ENCODE measurements at regions not wholly inside any gene's neighbourhood (a gene's known extent, or its start where the extent isn't known, plus 50 kb on each side); places are given as distances from the start of the nearest gene placed in this dataset.
"Not testable (repeated sequence)": the region's sequence is repeated elsewhere in the genome, so short reads cannot be mapped to it uniquely, and the experiment has no call there.

DNA sequence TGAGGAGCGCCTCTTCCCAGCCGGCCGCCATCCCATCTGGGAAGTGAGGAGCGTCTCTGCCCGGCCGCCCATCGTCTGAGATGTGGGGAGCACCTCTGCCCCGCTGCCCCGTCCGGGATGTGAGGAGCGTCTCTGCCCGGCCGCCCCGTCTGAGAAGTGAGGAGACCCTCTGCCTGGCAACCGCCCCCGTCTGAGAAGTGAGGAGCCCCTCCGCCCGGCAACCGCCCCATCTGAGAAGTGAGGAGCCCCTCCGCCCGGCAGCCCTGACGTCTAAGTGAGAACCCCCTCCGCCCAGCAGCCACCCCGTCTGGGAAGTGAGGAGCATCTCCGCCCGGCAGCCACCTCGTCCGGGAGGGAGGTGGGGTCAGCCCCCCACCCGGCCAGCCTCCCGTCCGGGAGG is 319.9 kb upstream of the EPHA4 start:
- 87 to 92% methylated on average over 3 to 9 of the region's 31 CpGs for WGBS, 2 experiments (ENCODE audit: insufficient coverage in 2 of 2)
- not testable (repeated sequence) for H3K9me3 ChIP-seq (ENCODE audit: control insufficient read depth, low read length); H3K4me3 ChIP-seq (ENCODE audit: extremely low read depth, insufficient read depth, low read length, poor library complexity, severe bottlenecking); H3K27ac ChIP-seq (ENCODE audit: low read depth, low read length, severe bottlenecking); H3K4me1 ChIP-seq (ENCODE audit: control insufficient read depth, insufficient read depth, low read length, poor library complexity, severe bottlenecking); H3K36me3 ChIP-seq (ENCODE audit: control insufficient read depth, insufficient read depth, low read length)

DNA sequence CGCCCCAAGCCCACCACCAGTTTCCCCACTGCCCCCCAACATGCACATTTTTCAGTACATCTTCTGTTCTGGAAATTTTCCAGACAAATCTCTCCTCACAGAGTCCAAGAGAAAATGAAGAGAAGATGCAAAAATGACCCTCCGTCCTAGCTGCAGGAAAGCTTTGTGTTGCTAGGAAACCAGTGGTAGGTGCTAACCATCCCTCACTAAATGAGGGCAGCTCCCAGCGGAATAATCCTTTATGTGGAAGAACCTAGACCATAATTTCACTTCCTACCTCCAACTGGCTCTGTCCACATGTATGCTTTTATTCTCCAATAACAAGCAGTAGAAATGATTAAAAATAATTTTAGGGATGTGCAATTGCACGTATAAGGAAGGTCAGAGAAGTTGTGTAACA is 311.9 kb upstream of the EPHA4 start:
- Histone ChIP-seq H3K36me3 (ENCODE audit: control insufficient read depth, insufficient read depth, low read length) (no peaks in the 10 kb centered on the region), H3K4me1 (ENCODE audit: control insufficient read depth, insufficient read depth, low read length, poor library complexity, severe bottlenecking) (no peaks in the 10 kb centered on the region), H3K9me3 (ENCODE audit: control insufficient read depth, low read length) (no peaks in the 10 kb centered on the region), H3K4me3 (ENCODE audit: extremely low read depth, insufficient read depth, low read length, poor library complexity, severe bottlenecking) (no peak overlapping the region), H3K27ac (ENCODE audit: low read depth, low read length, severe bottlenecking) (no peak overlapping the region)
- 52 to 55% methylated on average over 3 of the region's 4 CpGs for WGBS, 2 experiments (ENCODE audit: insufficient coverage in 2 of 2)

DNA sequence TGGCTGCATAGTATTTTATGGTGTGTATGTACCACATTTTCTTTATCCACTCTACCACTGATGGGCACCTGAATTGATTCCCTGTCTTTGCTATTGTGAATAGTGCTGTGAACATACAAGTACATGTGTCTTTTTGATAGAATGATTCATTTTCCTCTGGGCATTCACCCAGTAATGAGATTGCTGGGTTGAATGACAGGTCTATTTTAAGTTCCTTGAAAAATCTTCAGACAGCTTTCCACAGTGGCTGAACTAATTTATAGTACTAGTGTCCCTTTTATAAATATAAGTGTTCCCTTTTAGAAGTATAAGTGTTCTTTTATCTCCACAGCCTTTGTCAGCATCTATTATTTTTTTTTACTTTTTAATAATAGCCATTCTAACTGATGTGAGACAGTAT is 303.9 kb upstream of the EPHA4 start:
- Histone ChIP-seq H3K4me3 (ENCODE audit: extremely low read depth, insufficient read depth, low read length, poor library complexity, severe bottlenecking) (no peak overlapping the region), H3K27ac (ENCODE audit: low read depth, low read length, severe bottlenecking) (no peak overlapping the region), H3K4me1 (ENCODE audit: control insufficient read depth, insufficient read depth, low read length, poor library complexity, severe bottlenecking) (no peaks in the 10 kb centered on the region), H3K36me3 (ENCODE audit: control insufficient read depth, insufficient read depth, low read length) (no peaks in the 10 kb centered on the region), H3K9me3 (ENCODE audit: control insufficient read depth, low read length) (no peaks in the 10 kb centered on the region)

DNA sequence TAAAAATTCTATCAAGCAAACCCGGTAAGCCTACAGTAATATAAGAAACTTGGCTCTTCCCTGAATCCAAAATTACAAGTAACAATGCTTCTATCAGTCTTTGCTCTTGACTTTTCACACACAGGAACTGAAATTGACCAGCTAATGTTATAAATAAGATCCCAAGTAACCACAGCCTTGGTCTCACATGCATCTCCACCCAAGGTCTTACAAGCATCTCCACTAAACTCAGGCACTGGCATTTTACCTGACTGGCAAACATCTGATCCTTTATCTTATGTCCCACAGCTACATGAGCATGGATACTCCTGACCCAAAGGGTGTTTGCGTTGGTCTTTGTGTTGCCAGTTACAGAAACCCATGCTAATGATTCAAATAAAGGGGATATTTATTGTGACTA is 302.3 kb upstream of the EPHA4 start:
- no peaks in the 10 kb centered on the region for H3K36me3 ChIP-seq (ENCODE audit: control insufficient read depth, insufficient read depth, low read length)
- H3K9me3 ChIP-seq (ENCODE audit: control insufficient read depth, low read length): no peaks in the 10 kb centered on the region
- WGBS, 2 experiments (ENCODE audit: insufficient coverage in 2 of 2): 89 to 100% methylated on average over 1 to 2 of the region's 2 CpGs
- no peak overlapping the region for H3K4me3 ChIP-seq (ENCODE audit: extremely low read depth, insufficient read depth, low read length, poor library complexity, severe bottlenecking)
- H3K4me1 ChIP-seq (ENCODE audit: control insufficient read depth, insufficient read depth, low read length, poor library complexity, severe bottlenecking): no peaks in the 10 kb centered on the region
- no peak overlapping the region for H3K27ac ChIP-seq (ENCODE audit: low read depth, low read length, severe bottlenecking)

DNA sequence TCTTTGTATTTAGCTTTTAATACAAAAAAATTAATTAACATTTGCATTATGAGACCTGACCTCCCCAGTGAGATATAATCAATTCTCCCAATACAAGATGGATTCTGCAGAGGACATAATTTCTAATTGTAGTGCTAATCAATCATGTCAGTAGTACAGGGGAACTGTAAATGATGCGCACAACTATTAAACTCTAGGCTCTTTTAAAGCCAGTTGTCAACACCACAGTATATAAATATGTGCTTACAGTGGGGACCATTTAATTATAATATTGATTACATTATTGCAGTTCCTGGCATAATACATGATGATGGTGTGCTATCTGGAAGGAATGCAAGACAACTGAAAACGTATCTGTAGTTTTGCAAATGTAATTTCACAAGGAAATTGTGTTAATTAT is 285.6 kb upstream of the EPHA4 start:
- Histone ChIP-seq H3K36me3 (ENCODE audit: control insufficient read depth, insufficient read depth, low read length) (no peaks in the 10 kb centered on the region), H3K4me3 (ENCODE audit: extremely low read depth, insufficient read depth, low read length, poor library complexity, severe bottlenecking) (no peak overlapping the region), H3K27ac (ENCODE audit: low read depth, low read length, severe bottlenecking) (no peak overlapping the region), H3K9me3 (ENCODE audit: control insufficient read depth, low read length) (no peaks in the 10 kb centered on the region), H3K4me1 (ENCODE audit: control insufficient read depth, insufficient read depth, low read length, poor library complexity, severe bottlenecking) (no peaks in the 10 kb centered on the region)
- WGBS, 2 experiments (ENCODE audit: insufficient coverage in 2 of 2): 20 to 50% methylated on average over 1 of the region's 2 CpGs

DNA sequence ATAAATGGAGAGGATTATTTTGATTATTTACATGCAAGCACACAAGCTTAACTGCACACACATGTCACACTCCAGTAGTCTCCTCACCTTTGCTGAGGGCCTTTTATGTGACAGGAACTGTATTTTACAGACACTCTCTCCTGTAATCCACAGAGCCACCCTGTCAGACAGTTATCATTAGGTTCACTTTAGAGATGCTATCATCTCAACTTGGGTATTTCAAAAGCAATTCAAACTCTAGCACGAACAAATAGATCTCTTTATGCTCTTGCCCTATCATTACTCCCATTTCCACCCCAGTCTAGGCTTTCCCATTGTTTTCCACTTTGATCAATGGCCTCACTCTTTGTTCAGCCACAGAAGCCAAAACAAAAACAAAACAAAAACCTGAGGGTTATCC is 281.2 kb upstream of the EPHA4 start:
- Histone ChIP-seq H3K4me3 (ENCODE audit: extremely low read depth, insufficient read depth, low read length, poor library complexity, severe bottlenecking) (no peak overlapping the region), H3K27ac (ENCODE audit: low read depth, low read length, severe bottlenecking) (no peak overlapping the region)
- 80 to 91% methylated on average over 1 of the region's 1 CpG for WGBS, 2 experiments (ENCODE audit: insufficient coverage in 2 of 2)

DNA sequence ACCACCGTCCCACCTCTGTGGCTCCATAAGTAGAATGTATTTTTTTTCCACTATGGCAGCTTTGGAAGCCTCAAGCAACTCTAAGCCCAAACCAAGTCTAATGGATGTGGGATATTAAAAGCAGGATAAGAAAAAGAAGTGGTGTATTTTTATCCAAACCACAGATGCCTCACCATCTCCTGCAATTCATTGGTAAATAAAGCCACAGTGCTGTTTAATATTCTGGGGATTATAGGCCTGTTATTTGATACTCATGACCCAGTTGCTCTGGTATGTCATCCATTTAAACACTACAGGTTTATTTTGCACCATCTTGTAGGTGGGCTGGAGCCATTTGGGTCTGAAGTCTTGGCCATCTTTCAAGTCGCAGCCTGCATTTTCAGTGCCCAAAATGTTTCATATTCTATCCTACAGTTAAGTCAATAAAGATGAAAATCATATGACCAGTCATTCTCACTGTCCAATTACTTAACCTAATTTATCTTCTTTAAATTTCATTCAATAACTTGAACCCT is 279.5 kb upstream of the EPHA4 start:
- Histone ChIP-seq H3K4me3 (ENCODE audit: extremely low read depth, insufficient read depth, low read length, poor library complexity, severe bottlenecking) (no peak overlapping the region), H3K27ac (ENCODE audit: low read depth, low read length, severe bottlenecking) (no peak overlapping the region), H3K9me3 (ENCODE audit: control insufficient read depth, low read length) (no peaks in the 10 kb centered on the region), H3K36me3 (ENCODE audit: control insufficient read depth, insufficient read depth, low read length) (no peaks in the 10 kb centered on the region), H3K4me1 (ENCODE audit: control insufficient read depth, insufficient read depth, low read length, poor library complexity, severe bottlenecking) (no peaks in the 10 kb centered on the region)
- WGBS, 2 experiments (ENCODE audit: insufficient coverage in 2 of 2): 100% methylated on average over 1 to 2 of the region's 2 CpGs

More for the DNA sequence above, 281.2 kb upstream of the EPHA4 start:
- Histone ChIP-seq H3K9me3 (ENCODE audit: control insufficient read depth, low read length) (no peaks in the 10 kb centered on the region), H3K36me3 (ENCODE audit: control insufficient read depth, insufficient read depth, low read length) (no peaks in the 10 kb centered on the region), H3K4me1 (ENCODE audit: control insufficient read depth, insufficient read depth, low read length, poor library complexity, severe bottlenecking) (no peaks in the 10 kb centered on the region)

DNA sequence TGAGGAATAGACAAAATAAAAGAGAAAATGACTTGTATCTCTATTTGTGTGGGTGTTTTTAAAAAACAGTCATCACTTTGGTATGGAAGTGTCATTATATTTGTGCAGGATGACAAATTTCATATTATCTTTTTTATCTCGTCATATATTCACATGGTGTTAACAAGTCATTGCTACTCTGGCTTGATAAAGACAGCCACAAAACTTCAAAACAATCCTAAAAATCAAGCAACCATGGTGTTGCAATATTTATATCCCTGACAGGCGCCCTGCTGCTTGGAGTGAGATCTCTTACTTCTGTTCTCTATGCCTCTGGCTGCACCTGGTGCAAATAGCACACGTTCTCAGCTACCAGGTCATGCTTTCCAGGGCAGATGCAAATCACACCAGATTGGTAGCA is 278.0 kb upstream of the EPHA4 start:
- Histone ChIP-seq H3K36me3 (ENCODE audit: control insufficient read depth, insufficient read depth, low read length) (no peaks in the 10 kb centered on the region), H3K4me1 (ENCODE audit: control insufficient read depth, insufficient read depth, low read length, poor library complexity, severe bottlenecking) (no peaks in the 10 kb centered on the region), H3K27ac (ENCODE audit: low read depth, low read length, severe bottlenecking) (no peak overlapping the region), H3K4me3 (ENCODE audit: extremely low read depth, insufficient read depth, low read length, poor library complexity, severe bottlenecking) (no peak overlapping the region), H3K9me3 (ENCODE audit: control insufficient read depth, low read length) (no peaks in the 10 kb centered on the region)
- 79 to 86% methylated on average over 2 of the region's 3 CpGs for WGBS, 2 experiments (ENCODE audit: insufficient coverage in 2 of 2)

DNA sequence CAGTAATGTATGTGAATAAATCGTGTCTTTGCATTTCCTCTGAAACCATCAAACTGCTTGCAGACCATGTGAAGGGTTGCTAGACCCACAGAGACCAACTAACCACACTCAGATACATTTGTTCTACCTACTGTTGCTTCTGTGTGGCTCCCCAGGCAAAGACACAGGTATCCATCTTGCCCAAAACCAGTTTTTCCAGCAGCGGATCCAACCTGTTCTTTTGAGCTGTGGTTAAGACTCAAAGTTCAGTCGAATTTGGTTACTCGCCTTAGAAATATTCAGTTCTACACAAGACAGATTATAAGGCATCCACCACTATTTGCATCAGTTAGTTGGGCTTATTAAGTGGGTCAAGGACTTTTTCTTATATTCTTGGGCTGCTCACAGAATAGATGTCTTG is 276.2 kb upstream of the EPHA4 start:
- Histone ChIP-seq H3K4me3 (ENCODE audit: extremely low read depth, insufficient read depth, low read length, poor library complexity, severe bottlenecking) (no peak overlapping the region), H3K36me3 (ENCODE audit: control insufficient read depth, insufficient read depth, low read length) (no peaks in the 10 kb centered on the region), H3K9me3 (ENCODE audit: control insufficient read depth, low read length) (no peaks in the 10 kb centered on the region), H3K27ac (ENCODE audit: low read depth, low read length, severe bottlenecking) (no peak overlapping the region), H3K4me1 (ENCODE audit: control insufficient read depth, insufficient read depth, low read length, poor library complexity, severe bottlenecking) (no peaks in the 10 kb centered on the region)
- 89 to 95% methylated on average over 1 to 4 of the region's 4 CpGs for WGBS, 2 experiments (ENCODE audit: insufficient coverage in 2 of 2)

DNA sequence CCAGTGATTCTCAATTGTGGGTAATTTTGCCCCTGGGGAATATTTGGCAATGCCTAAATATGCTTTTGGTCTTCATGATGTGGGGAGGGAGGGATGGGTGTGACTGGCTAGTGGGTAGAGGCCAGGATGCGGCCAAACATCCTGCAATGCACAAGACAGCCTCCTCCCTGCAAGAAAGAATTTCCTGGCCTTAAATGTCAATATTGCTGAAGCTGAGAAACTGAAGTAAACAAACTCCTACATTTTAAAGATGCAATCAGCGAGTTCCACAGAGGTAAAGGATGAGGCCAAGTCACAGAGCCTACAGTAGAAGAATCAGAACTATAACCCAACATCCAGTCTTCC is 272.9 kb upstream of the EPHA4 start:
- no peaks in the 10 kb centered on the region for H3K36me3 ChIP-seq (ENCODE audit: control insufficient read depth, insufficient read depth, low read length)
- no peaks in the 10 kb centered on the region for H3K4me1 ChIP-seq (ENCODE audit: control insufficient read depth, insufficient read depth, low read length, poor library complexity, severe bottlenecking)
- no peaks in the 10 kb centered on the region for H3K9me3 ChIP-seq (ENCODE audit: control insufficient read depth, low read length)
- H3K27ac ChIP-seq (ENCODE audit: low read depth, low read length, severe bottlenecking): no peak overlapping the region
- no peak overlapping the region for H3K4me3 ChIP-seq (ENCODE audit: extremely low read depth, insufficient read depth, low read length, poor library complexity, severe bottlenecking)
- 100% methylated on average over 1 of the region's 2 CpGs for WGBS, 2 experiments (ENCODE audit: insufficient coverage in 2 of 2)

DNA sequence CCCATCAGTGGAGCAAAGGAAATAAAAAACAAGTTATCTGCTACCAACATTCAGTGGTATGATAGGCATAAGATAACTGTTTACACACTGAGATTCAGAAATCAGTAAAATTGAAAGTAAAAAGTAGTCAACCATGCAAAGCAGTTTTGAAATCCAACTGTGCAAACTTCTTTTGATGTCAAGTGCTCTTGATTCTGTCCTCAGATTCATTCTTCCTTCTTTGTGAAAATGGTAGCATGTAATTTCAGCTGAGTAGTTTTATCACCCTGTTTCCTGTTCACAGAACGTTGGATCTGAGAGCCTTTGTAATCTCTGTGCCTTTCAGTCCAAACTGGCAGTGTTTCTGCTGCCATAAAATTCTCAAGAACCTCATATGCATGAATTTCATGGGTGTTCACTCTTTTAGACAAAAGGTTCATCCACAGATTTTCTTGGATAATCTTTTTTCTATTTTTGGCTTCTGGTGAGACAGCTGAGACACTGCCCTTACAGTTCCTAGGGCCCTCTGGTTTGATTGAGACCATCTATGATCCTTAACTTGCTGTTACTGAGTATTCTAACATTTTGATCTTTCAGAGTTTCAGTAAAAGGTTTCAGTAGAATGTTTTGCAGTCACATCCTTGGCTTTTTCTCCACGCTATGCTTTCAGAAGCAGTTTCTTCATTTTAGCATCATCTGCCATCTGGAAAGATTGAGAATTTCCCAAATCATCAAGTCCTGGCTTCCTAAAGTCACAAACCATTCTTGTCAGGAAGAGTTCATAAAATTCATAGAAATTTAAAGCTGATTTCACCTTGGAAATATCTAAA is 272.3 kb upstream of the EPHA4 start:
- Histone ChIP-seq H3K36me3 (ENCODE audit: control insufficient read depth, insufficient read depth, low read length) (no peaks in the 10 kb centered on the region), H3K4me3 (ENCODE audit: extremely low read depth, insufficient read depth, low read length, poor library complexity, severe bottlenecking) (no peak overlapping the region), H3K9me3 (ENCODE audit: control insufficient read depth, low read length) (no peaks in the 10 kb centered on the region), H3K4me1 (ENCODE audit: control insufficient read depth, insufficient read depth, low read length, poor library complexity, severe bottlenecking) (no peaks in the 10 kb centered on the region), H3K27ac (ENCODE audit: low read depth, low read length, severe bottlenecking) (peak overlapping the region; percentile 7)
- 78 to 100% methylated on average over 1 to 2 of the region's 2 CpGs for WGBS, 2 experiments (ENCODE audit: insufficient coverage in 2 of 2)
